ENCODE measurements at regions not wholly inside any gene's neighbourhood (a gene's known extent, or its start where the extent isn't known, plus 50 kb on each side); places are given as distances from the start of the nearest gene placed in this dataset.

GRCh38 chr21:36260030-36260787, 59.8 kb upstream of the MORC3 start:
- H3K4me2 ChIP-seq (ENCODE audit: low read length), result peak overlapping the region; percentile 83
- peak overlapping the region; percentile 30 to 49 for H3K4me3 ChIP-seq (replicated peaks in 1 of 2; ENCODE audit: low read depth in 1 of 2, low read length in 2 of 2)
- H3K9me3 ChIP-seq (ENCODE audit: control insufficient read depth in 1 of 2, insufficient read depth in 1 of 2, low read depth in 1 of 2, low read length in 2 of 2), result no peaks in the 10 kb centered on the region
- DNase-seq (ENCODE audit: low read depth, low spot score) (peak; percentile 24), ATAC-seq (peak; percentile 85)
- ChIA-PET POLR2A (no interaction called here), CTCF (interaction anchor here (0.9 kb wide), 1 partner anchor 36 kb away, joined by 3 read pairs; no protein-coding TSS in a partner anchor), RAD21 (ENCODE audit: low non-redundant PET in 1 of 2, low total read pairs in 2 of 2, uncharacterized antibody in 2 of 2, unreplicated experiment in 2 of 2) (no interaction called here)
- no peaks in the 10 kb centered on the region for H3K27me3 ChIP-seq (ENCODE audit: insufficient read depth, low read length)
- H3K4me1 ChIP-seq (ENCODE audit: control insufficient read depth in 1 of 2, insufficient read depth in 2 of 2, low read length in 2 of 2), result peaks cover 0 to 3% of the 10 kb centered on the region in 2 experiments; a peak in 1 of 4 replicates
- TF ChIP-seq ZFX (IDR thresholded peaks at IDR 0.05), result no peak
- TF ChIP-seq, protein P1, sequence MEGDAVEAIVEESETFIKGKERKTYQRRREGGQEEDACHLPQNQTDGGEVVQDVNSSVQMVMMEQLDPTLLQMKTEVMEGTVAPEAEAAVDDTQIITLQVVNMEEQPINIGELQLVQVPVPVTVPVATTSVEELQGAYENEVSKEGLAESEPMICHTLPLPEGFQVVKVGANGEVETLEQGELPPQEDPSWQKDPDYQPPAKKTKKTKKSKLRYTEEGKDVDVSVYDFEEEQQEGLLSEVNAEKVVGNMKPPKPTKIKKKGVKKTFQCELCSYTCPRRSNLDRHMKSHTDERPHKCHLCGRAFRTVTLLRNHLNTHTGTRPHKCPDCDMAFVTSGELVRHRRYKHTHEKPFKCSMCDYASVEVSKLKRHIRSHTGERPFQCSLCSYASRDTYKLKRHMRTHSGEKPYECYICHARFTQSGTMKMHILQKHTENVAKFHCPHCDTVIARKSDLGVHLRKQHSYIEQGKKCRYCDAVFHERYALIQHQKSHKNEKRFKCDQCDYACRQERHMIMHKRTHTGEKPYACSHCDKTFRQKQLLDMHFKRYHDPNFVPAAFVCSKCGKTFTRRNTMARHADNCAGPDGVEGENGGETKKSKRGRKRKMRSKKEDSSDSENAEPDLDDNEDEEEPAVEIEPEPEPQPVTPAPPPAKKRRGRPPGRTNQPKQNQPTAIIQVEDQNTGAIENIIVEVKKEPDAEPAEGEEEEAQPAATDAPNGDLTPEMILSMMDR (IDR thresholded peaks at IDR 0.05 in 2 of 3, conservative IDR thresholded peaks at IDR 0.05 in 1 of 3; ENCODE audit: borderline replicate concordance in 1 of 3, insufficient read depth in 1 of 3, low read depth in 2 of 3, low read length in 2 of 3), result peak; percentile 12 to 84 (median 76); a peak in 5 of 6 replicates
- no peak for TF ChIP-seq CBX3 (IDR thresholded peaks at IDR 0.05; ENCODE audit: low read depth)
- no peak for TF ChIP-seq ZNF274 (IDR thresholded peaks at IDR 0.05; ENCODE audit: low read depth, low read length)
- H2AFZ ChIP-seq (ENCODE audit: low read depth, low read length, poor library complexity, severe bottlenecking), result no peak overlapping the region
- intact Hi-C loops (cut with micrococcal nuclease), result no loop called here
- no peaks in the 10 kb centered on the region for H3K9me2 ChIP-seq (ENCODE audit: insufficient read depth)
- H3K9ac ChIP-seq (ENCODE audit: low read length), result peak overlapping the region; percentile 40
- no peaks in the 10 kb centered on the region for H3K79me2 ChIP-seq (ENCODE audit: insufficient read depth, low read length)
- no TSS peak for BruUV-seq (replicated peaks)
- H3K27ac ChIP-seq (ENCODE audit: low read depth, low read length), result no peak overlapping the region
- H3K36me3 ChIP-seq (ENCODE audit: control insufficient read depth in 1 of 2, insufficient read depth in 2 of 2, low read length in 2 of 2), result peaks cover 5 to 7% of the 10 kb centered on the region in 2 experiments; a peak in 1 of 4 replicates
- no peaks in the 10 kb centered on the region for H4K20me1 ChIP-seq (ENCODE audit: insufficient read depth)

DNA sequence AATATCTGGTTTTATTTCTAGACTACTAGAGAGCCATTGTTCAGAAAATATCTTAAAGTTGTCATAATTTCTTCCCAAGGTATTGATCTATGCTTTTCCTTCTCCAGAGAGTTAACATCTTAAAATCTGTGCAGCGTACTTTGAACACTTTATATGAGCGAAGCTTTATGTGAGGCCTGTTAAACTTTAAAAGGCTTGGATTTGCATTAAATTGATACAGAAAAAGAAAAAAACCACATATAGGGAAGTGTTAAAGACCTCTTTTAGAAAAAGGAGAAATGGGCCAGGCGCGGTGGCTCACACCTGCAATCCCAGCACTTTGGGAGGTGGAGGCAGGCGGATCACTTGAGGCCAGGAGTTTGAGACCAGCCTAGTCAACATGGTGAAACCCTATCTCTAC, 59.2 kb upstream of the MORC3 start:
- CTCF ChIA-PET, result no interaction called here
- TF ChIP-seq, protein P2, sequence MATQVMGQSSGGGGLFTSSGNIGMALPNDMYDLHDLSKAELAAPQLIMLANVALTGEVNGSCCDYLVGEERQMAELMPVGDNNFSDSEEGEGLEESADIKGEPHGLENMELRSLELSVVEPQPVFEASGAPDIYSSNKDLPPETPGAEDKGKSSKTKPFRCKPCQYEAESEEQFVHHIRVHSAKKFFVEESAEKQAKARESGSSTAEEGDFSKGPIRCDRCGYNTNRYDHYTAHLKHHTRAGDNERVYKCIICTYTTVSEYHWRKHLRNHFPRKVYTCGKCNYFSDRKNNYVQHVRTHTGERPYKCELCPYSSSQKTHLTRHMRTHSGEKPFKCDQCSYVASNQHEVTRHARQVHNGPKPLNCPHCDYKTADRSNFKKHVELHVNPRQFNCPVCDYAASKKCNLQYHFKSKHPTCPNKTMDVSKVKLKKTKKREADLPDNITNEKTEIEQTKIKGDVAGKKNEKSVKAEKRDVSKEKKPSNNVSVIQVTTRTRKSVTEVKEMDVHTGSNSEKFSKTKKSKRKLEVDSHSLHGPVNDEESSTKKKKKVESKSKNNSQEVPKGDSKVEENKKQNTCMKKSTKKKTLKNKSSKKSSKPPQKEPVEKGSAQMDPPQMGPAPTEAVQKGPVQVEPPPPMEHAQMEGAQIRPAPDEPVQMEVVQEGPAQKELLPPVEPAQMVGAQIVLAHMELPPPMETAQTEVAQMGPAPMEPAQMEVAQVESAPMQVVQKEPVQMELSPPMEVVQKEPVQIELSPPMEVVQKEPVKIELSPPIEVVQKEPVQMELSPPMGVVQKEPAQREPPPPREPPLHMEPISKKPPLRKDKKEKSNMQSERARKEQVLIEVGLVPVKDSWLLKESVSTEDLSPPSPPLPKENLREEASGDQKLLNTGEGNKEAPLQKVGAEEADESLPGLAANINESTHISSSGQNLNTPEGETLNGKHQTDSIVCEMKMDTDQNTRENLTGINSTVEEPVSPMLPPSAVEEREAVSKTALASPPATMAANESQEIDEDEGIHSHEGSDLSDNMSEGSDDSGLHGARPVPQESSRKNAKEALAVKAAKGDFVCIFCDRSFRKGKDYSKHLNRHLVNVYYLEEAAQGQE (IDR thresholded peaks at IDR 0.05; ENCODE audit: low read depth), result no peak
- TF ChIP-seq, protein P1 (IDR thresholded peaks at IDR 0.05 in 2 of 3, conservative IDR thresholded peaks at IDR 0.05 in 1 of 3; ENCODE audit: borderline replicate concordance in 1 of 3, insufficient read depth in 1 of 3, low read depth in 2 of 3, low read length in 2 of 3), result 0 out of 6 replicates have a peak, but pooled peaks of 1 of the 3 experiments have one; percentile 1
- intact Hi-C loops (cut with micrococcal nuclease), result no loop called here

More for the DNA sequence above, 59.2 kb upstream of the MORC3 start:
- ChIA-PET RAD21 (ENCODE audit: low non-redundant PET in 1 of 2, low total read pairs in 2 of 2, uncharacterized antibody in 2 of 2, unreplicated experiment in 2 of 2) (no interaction called here), POLR2A (no interaction called here)
- ATAC-seq (no peak), DNase-seq (ENCODE audit: low read depth, low spot score) (no peak)
- peaks cover 0 to 3% of the 10 kb centered on the region in 2 experiments; a peak in 1 of 4 replicates for H3K4me1 ChIP-seq (ENCODE audit: control insufficient read depth in 1 of 2, insufficient read depth in 2 of 2, low read length in 2 of 2)
- no peaks in the 10 kb centered on the region for H3K9me2 ChIP-seq (ENCODE audit: insufficient read depth)
- no peaks in the 10 kb centered on the region for H4K20me1 ChIP-seq (ENCODE audit: insufficient read depth)
- H3K27me3 ChIP-seq (ENCODE audit: insufficient read depth, low read length), result no peaks in the 10 kb centered on the region
- no peaks in the 10 kb centered on the region for H3K9me3 ChIP-seq (ENCODE audit: control insufficient read depth in 1 of 2, insufficient read depth in 1 of 2, low read depth in 1 of 2, low read length in 2 of 2)
- peaks cover 3 to 5% of the 10 kb centered on the region in 2 experiments; a peak in 1 of 4 replicates for H3K36me3 ChIP-seq (ENCODE audit: control insufficient read depth in 1 of 2, insufficient read depth in 2 of 2, low read length in 2 of 2)
- no peak overlapping the region for H3K9ac ChIP-seq (ENCODE audit: low read length)
- no peaks in the 10 kb centered on the region for H3K79me2 ChIP-seq (ENCODE audit: insufficient read depth, low read length)
- no TSS peak for BruUV-seq (replicated peaks)
- H3K4me2 ChIP-seq (ENCODE audit: low read length), result peak overlapping the region; percentile 83
- no peak overlapping the region for H3K27ac ChIP-seq (ENCODE audit: low read depth, low read length)
- peak overlapping the region in 1 of 2 experiments; percentile 49; a peak in 2 of 4 replicates for H3K4me3 ChIP-seq (replicated peaks in 1 of 2; ENCODE audit: low read depth in 1 of 2, low read length in 2 of 2)
- H2AFZ ChIP-seq (ENCODE audit: low read depth, low read length, poor library complexity, severe bottlenecking), result no peak overlapping the region
